ENCODE measurements at regions not wholly inside any gene's neighbourhood (a gene's known extent, or its start where the extent isn't known, plus 50 kb on each side); places are given as distances from the start of the nearest gene placed in this dataset.
A peak's percentile ranks its signal among the peaks of the same experiment; 100 is the strongest.

DNA sequence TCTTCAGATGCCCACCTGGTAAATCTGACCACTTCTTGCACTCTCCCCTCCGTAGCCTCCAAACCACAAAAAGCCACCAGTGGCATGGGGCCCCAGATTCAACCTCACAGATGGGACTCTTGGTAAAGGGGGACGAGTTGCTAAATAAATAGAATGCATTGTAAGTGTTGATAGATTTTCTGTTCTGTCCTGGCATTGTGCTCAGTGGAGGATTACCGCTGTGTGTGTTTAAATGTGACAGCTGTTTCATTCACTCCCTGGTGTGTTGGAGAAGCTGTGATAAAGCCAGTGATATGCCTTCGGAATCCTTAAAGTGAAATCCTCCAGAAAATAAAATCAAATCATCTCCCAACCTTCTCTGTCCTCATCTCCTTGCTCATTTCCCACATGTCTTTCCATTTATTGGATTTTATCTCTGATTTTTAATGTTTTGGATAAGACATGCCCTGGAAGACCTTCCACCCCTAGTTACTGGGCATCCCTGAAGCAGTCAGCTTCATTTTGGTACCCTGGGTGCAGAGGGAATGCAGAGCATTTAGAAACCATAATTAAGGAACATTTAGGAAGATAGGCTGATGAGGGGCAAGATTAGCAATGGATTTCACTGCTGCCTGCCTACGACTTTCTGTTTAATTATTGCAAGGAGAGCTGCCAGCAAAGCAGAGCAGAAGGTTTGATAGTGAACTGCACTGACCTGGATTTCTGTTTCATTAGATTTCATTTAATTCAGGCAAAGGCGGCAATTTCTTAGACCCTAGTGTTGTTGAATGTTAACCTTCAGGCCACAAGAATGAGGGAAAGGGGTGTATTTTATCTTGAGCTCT is 460.9 kb upstream of the KIRREL3 start:
- Histone ChIP-seq H3K4me1 (no peaks in the 10 kb centered on the region), H3K9me3 (replicated peaks) (no peaks in the 10 kb centered on the region), H3K36me3 (no peaks in the 10 kb centered on the region), H3K27ac (replicated peaks) (no peak overlapping the region), H3K27me3 (ENCODE audit: low read depth) (peaks cover 6% of the 10 kb centered on the region), H3K4me3 (no peak overlapping the region)
- TF ChIP-seq, protein P1, sequence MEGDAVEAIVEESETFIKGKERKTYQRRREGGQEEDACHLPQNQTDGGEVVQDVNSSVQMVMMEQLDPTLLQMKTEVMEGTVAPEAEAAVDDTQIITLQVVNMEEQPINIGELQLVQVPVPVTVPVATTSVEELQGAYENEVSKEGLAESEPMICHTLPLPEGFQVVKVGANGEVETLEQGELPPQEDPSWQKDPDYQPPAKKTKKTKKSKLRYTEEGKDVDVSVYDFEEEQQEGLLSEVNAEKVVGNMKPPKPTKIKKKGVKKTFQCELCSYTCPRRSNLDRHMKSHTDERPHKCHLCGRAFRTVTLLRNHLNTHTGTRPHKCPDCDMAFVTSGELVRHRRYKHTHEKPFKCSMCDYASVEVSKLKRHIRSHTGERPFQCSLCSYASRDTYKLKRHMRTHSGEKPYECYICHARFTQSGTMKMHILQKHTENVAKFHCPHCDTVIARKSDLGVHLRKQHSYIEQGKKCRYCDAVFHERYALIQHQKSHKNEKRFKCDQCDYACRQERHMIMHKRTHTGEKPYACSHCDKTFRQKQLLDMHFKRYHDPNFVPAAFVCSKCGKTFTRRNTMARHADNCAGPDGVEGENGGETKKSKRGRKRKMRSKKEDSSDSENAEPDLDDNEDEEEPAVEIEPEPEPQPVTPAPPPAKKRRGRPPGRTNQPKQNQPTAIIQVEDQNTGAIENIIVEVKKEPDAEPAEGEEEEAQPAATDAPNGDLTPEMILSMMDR (IDR thresholded peaks at IDR 0.05; ENCODE audit: borderline replicate concordance), result no peak
- intact Hi-C loops (cut with micrococcal nuclease), result no loop called here
- DNase-seq, result no peak

DNA sequence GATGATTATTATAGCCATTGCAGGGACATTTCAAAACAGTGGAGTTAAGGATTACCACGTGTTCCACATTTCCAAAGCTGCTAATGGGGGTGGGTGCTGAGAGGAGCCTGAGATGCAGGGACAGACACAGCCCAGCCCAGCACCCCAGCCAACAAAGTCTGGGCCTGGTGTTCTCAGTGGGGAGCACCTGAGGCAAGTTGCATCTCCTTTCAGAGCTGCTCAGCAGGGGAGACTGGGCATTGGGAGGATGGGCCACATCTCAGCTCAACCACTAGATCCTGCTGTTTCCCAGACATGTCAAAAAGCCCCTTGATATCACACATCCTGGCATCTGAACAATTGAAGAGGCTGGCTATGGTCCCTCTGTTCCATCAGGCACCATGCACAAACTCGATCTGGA is 458.0 kb upstream of the KIRREL3 start:
- Histone ChIP-seq H3K4me1 (no peaks in the 10 kb centered on the region), H3K9me3 (replicated peaks) (no peaks in the 10 kb centered on the region), H3K4me3 (no peak overlapping the region), H3K36me3 (no peaks in the 10 kb centered on the region), H3K27ac (replicated peaks) (no peak overlapping the region), H3K27me3 (ENCODE audit: low read depth) (peaks cover 6% of the 10 kb centered on the region)
- TF ChIP-seq, protein P1 (IDR thresholded peaks at IDR 0.05; ENCODE audit: borderline replicate concordance), result no peak
- no peak for DNase-seq
- intact Hi-C loops (cut with micrococcal nuclease), result no loop called here

- no peaks in the 10 kb centered on the region for H3K36me3 ChIP-seq
- H3K27me3 ChIP-seq (ENCODE audit: low read depth), result peaks cover 6% of the 10 kb centered on the region
- no peaks in the 10 kb centered on the region for H3K4me1 ChIP-seq
- no peak overlapping the region for H3K4me3 ChIP-seq
- TF ChIP-seq, protein P1 (IDR thresholded peaks at IDR 0.05; ENCODE audit: borderline replicate concordance), result no peak
- intact Hi-C loops (cut with micrococcal nuclease), result no loop called here
- no peak for DNase-seq
- no peaks in the 10 kb centered on the region for H3K9me3 ChIP-seq (replicated peaks)
- no peak overlapping the region for H3K27ac ChIP-seq (replicated peaks)
Observed at GRCh38 chr11:127454856-127455255, 454.3 kb upstream of the KIRREL3 start.

GRCh38 chr11:127452533-127452932 is 452.0 kb upstream of the KIRREL3 start:
- H3K4me3 ChIP-seq, result no peak overlapping the region
- H3K36me3 ChIP-seq, result no peaks in the 10 kb centered on the region
- H3K4me1 ChIP-seq, result no peaks in the 10 kb centered on the region
- TF ChIP-seq, protein P1 (IDR thresholded peaks at IDR 0.05; ENCODE audit: borderline replicate concordance), result no peak
- H3K27me3 ChIP-seq (ENCODE audit: low read depth), result peaks cover 12% of the 10 kb centered on the region
- intact Hi-C loops (cut with micrococcal nuclease), result no loop called here
- no peaks in the 10 kb centered on the region for H3K9me3 ChIP-seq (replicated peaks)
- H3K27ac ChIP-seq (replicated peaks), result peak overlapping the region; percentile 33
- DNase-seq, result no peak

- intact Hi-C loops (cut with micrococcal nuclease), result no loop called here
- peak; percentile 68 for DNase-seq
- Histone ChIP-seq H3K4me3 (no peak overlapping the region), H3K27ac (replicated peaks) (peak overlapping the region; percentile 33), H3K36me3 (no peaks in the 10 kb centered on the region), H3K4me1 (no peaks in the 10 kb centered on the region), H3K9me3 (replicated peaks) (no peaks in the 10 kb centered on the region), H3K27me3 (ENCODE audit: low read depth) (peaks cover 13% of the 10 kb centered on the region)
- TF ChIP-seq, protein P1 (IDR thresholded peaks at IDR 0.05; ENCODE audit: borderline replicate concordance), result no peak
Observed at GRCh38 chr11:127451861-127452260, 451.3 kb upstream of the KIRREL3 start.

Measured in left ventricle myocardium inferior (tissue), 1 donor.